GM18867 (cell line): ENCODE measurements at regions not wholly inside any gene's neighbourhood (a gene's known extent, or its start where the extent isn't known, plus 50 kb on each side); places are given as distances from the start of the nearest gene placed in this dataset.

ENCODE experiments used
- ATAC-seq: cut with Tn5 transposase; IDR thresholded peaks from one replicate; pipeline ENCODE4 v1.9.1; 2021; ENCODE audit warnings: mild to moderate bottlenecking, moderate library complexity; ENCODE audit not compliant: unreplicated experiment

- no peak for ATAC-seq
Measured at GRCh38 chr4:44071959-44072955, 376.4 kb downstream of the KCTD8 start.

- ATAC-seq, result no peak
Measured at GRCh38 chr4:44086753-44087152, 361.9 kb downstream of the KCTD8 start.

- ATAC-seq, result no peak
Measured at GRCh38 chr4:44093390-44093789, 355.2 kb downstream of the KCTD8 start.

GRCh38 chr4:44098973-44099372, 349.6 kb downstream of the KCTD8 start:
- ATAC-seq, result no peak

- no peak for ATAC-seq
Measured at GRCh38 chr4:44100456-44100855, 348.2 kb downstream of the KCTD8 start.

- ATAC-seq, result no peak
Measured at GRCh38 chr4:44118971-44119680, 329.5 kb downstream of the KCTD8 start.

- ATAC-seq, result no peak
Measured at GRCh38 chr4:44120646-44121045, 328.0 kb downstream of the KCTD8 start.

- ATAC-seq, result no peak
Measured at GRCh38 chr4:44121210-44121609, 327.4 kb downstream of the KCTD8 start.
